GM19463 (cell line): ENCODE measurements at regions not wholly inside any gene's neighbourhood (a gene's known extent, or its start where the extent isn't known, plus 50 kb on each side); places are given as distances from the start of the nearest gene placed in this dataset.
"Not testable (repeated sequence)": the region's sequence is repeated elsewhere in the genome, so short reads cannot be mapped to it uniquely, and the experiment has no call there.

ENCODE experiments used
- ATAC-seq: cut with Tn5 transposase; IDR thresholded peaks from one replicate; pipeline ENCODE4 v1.9.1; 2021; ENCODE audit warnings: mild to moderate bottlenecking, moderate library complexity; ENCODE audit not compliant: unreplicated experiment

DNA sequence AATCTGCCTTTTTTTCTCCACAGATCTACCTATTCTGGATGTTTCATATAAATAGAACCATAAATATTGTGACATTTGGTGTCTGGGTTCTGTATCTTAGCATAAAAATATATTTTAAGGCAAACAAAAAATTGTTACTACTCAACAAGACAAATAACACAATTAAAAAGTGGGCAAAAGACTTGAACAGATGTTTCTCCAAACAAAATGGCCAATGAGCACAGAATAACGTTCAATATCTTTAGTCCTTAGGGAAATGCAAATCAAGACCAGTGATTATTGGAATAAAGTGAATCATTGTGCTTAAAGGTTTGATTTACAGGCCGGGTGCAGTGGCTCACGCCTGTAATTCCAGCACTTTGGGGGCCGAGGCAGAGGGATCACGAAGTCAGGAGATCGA, 1331.3 kb downstream of the AACS start:
- ATAC-seq, result no peak

DNA sequence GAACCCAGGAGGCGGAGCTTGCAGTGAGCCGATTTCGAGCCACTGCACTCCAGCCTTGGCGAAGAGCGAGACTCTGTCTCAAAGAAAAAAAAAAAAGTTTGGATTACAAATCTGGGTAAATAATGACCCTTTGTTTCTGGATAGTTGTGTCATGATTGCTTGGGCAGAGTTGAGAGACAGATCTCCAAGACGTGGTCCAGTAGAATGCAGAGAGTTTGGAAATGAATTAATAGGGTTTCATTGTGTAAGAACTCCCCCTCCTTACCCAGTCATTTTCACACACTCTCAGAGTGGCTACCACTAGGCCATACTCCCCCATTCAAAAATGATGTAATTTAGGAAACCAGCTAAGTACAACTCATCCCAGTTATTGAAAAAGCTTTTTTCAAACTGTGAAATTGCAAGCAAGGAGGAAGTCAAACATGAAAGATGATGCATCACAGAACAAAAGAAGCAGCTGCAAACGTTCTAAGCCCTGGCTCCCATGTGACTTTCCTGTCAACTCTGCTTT, 1331.9 kb downstream of the AACS start:
- no peak for ATAC-seq

DNA sequence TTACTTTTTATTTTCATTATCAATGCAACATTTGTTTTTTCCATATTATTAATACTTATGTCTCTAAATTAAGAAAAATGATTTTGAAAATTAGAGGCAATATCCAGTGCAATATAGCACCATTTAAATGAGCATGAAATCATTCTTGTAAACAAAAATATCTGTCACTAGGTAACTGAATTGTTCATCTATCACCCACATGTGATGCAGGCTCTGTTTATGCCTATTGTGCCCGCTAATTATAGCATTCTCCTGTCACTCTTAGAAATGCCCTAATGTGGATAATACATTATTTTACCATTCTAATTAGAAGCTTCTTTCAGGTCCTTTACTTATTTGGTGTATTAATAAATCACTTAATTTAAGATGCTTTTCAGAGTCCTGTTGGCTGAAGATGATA, 1332.4 kb downstream of the AACS start:
- ATAC-seq, result no peak

DNA sequence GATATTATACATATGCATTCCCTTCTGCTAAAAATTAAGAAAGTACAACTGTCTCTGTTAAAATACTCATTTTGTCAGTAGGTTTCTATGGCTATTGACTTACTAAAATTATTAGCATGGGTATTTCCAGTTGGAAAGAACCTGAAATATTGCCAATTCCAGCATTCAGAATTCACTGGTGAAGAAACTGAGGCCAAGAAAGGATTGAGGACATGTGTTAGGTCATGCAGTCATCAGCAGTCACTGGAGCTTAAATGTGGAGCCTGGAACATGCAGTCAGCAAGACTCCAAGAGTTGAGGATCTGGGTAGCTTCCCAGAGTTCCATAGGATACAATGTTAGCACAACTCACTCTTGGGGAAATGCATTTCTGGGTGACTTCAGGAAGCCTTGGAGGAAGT, 1335.6 kb downstream of the AACS start:
- no peak for ATAC-seq

DNA sequence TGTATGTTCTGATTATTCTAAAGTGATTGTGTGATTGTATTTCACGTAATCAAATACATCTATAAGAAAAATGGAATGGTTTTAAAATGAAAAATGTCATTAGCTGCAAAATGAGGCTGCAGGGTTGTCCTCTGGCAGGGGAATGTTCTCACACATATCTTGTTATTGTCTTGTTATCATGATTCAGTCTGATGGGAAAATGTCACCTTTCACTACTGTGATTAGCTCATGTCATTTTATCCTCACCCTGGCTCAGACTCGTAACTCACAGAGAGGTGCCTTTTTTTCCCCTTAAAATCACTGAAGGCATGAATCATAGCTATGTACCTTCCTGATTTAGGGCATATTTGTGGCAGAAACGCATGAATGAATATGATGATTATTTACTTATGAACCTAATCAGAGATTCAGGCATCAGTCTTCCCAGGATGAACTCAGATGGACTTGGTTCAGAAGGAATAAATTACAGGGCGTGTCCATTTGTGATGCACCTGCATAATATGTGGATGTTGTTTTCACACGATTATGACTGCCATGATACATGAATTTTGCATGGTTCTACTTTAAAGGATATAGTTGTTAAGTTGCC, 1339.2 kb downstream of the AACS start:
- no peak for ATAC-seq

DNA sequence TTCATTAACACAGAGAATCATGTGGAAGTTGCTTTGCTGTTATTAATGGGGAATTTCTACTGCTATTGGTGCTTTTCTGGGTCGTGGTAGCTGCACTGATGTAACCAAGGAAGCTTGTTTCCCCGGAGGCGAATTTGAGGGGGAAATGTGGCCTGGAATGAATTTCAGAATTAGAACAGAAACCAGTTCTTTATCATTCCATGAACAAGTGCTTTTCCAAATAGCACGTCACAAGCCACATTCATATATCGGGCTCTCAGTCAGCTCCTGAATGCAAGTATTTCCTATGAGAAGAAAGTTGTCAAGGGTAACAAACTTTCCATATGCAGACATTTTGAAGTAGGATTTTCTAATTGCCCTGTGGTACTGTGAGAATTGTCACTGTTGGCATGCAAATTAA, 1353.2 kb downstream of the AACS start:
- no peak for ATAC-seq

DNA sequence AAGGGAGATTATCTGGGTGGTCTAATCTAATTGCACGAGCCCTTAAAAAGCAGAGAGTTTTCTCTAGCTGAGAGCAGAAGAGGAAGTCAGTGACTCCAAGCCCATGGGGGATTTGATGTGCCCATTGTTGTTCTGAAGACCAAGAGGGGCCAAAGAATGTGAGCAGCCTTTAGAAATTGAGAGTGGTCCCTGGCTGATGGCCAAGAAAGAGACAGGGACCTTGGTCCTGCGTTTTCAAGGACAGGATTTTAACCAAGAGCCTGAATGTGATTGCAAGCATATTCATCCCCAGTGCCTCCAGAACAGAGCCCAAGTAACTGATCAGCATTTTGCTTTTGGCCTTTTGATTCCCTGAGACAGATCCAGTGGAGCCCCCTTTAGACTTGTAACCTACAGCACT, 1353.9 kb downstream of the AACS start:
- no peak for ATAC-seq

DNA sequence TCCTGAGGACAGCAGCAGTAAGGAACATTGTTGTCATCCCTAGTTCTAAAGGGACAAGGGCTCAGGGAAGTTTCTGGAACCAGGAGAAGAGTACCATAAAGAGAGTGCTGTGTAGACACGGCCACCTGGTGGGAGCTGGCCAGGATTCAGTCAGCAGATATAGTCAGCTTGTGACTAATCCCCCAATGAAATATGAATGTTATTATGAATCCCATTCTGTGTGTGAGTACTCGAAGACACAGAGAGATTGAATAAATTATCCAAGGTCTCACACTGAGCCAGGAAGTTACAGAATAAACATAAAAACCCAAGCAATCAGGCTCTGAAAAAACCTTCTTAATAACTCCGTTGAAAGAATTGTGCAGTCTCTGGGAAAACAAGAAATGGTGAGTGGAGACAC, 1359.5 kb downstream of the AACS start:
- ATAC-seq, result no peak

DNA sequence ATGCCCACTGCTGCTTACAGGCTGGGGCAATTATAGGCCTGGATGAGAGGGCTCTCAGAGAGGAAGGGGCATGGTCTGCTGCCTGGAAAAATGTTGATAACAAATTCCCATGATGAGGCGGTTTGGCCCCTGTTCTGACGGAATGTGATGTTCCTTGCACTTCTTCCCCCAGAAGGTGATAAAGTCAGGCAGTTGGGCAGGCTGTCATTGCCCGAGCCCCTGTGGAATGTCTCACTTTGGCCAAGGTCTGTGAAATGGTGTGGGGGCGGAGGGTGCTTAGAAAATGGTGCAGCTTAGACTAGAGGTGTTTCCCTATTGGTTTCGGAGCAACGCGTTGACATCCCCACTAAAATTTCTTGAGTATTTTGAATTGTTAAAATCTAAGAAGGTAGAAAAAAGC, 1360.0 kb downstream of the AACS start:
- no peak for ATAC-seq

DNA sequence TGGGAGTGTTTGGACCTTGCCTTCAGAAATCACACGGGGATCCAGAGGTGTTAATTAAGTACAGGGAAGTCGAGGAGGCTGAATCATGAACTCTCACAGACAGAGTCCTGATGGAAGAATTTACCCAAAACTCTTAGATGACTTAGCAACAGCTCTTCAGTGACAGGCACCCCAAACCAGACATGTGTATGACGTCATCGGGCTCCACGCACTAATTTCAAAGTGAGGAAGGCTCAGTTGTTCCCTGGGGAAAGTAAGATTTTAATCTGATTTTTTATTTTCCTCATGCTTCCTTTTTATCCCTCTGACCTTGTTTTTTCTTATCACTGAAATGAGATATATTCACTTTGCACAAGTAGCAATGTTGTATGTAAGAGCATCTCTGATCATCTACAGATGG, 1363.5 kb downstream of the AACS start:
- ATAC-seq, result no peak

DNA sequence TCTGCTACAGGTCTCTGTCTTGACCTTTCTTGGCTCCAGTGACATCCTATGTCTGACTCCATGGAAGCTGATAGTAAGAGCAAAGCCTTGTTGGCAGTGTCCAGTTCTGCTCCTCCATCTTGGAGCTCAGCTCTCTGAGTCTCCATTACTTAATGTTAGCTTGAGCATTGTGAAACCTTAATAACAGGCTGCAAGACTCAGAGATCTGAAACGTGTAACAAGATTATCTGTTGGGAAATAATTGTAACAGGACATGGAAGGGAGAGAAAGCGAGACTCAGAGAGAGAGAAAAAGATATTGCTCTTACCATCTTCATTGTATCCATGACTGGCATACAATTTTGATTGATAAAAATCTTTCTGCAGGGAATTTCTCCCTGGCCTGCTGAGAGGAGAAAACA, 1365.7 kb downstream of the AACS start:
- no peak for ATAC-seq

DNA sequence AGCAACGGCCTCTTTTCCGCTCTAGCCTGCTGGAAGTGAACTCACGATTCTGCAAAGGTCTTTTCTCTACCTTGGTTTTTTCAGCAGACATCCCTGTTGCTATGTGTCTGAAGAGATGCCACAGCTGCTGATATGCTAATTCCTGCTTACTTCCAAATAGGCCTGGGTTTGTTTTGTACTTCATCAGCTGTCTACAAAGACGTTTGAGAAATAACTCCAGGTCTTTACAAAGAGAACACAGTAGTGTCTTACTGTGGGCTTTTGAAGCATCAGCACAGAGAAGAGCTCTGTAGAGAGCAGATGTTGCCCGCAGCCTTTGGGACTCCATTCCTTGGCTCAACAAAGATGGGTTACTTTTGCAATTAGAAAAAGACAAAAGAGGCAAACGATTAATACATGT, 1366.5 kb downstream of the AACS start:
- ATAC-seq, result no peak

DNA sequence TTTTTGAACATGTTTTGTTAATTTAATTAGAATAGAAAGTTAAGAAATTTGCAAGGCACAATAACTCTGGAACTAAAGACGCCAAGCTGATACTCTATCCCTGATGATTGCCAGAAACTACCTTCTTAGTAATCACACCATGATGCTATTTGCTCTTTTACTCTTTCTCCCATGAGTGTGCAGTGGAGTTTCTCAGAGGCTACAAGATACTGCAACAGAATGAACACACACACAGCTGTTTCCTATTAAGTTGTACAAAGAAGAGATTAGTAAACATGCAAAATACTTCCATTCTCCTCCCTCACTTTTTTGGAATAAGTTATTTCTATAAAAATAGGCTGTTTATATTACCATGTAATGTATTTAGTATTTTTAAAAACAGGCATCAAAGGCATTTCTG, 1367.5 kb downstream of the AACS start:
- ATAC-seq, result no peak

DNA sequence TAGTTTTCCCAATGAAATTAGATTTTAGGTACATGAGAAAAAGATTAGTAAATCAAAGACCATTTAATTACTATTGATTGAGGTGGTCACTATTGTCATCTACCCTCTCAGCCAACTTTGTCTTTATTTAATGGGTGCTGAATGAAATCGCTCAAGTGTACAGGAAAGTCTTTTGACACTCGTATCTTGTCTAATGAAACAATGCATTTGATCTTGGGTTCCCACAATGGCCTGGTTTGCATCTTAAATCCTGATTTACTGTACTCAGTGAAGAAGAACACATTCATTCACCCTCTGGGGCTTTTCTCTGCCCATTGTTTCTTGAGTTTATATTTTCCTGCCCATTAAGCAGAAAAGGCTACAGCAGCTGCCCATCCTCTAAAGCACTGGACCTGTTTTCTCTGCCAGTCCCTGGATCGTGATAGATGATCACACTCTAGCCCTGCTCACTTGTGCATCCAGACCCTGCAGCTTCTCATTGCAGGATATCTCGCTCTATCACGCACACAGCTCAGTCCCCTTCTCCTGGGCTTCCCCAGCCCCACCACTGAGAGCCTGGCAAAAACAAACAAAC, 1369.3 kb downstream of the AACS start:
- ATAC-seq, result no peak

DNA sequence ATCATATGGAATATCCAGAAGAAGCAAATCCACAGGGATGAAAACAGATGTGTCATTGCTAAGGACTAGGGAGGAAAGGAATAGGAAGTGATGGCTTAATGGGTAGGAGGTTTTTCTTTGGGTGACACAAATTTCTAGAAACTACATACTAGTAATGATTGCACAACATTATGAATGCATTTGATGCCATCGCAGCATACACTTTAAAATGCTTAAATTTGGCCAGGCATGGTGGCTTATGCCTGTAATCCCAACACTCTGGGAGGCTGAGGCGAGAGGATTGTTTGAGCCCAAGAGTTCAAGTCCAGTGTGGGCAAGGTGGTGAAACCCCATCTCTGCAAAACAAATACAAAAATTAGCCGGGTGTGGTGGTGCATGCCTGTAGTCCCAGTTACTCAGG, 1370.8 kb downstream of the AACS start:
- no peak for ATAC-seq

DNA sequence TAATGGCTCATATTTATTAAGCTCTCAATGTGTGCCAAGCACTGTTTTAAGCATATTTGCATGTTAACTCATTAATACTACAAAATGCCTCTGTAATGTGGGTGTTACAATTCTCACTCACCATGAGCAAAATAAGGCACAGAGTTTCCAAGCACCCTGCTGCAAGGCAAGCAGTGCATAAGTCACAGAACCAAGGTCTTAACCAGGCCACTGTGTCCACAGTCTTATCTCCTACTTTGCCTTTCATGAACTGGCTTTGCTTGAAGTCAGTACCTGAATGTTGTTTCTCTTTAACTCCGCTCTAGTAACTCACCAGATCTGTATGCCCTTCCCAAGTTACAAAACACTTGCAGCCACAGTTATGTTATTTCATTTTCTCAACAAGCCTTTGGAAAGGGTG, 1372.7 kb downstream of the AACS start:
- no peak for ATAC-seq

DNA sequence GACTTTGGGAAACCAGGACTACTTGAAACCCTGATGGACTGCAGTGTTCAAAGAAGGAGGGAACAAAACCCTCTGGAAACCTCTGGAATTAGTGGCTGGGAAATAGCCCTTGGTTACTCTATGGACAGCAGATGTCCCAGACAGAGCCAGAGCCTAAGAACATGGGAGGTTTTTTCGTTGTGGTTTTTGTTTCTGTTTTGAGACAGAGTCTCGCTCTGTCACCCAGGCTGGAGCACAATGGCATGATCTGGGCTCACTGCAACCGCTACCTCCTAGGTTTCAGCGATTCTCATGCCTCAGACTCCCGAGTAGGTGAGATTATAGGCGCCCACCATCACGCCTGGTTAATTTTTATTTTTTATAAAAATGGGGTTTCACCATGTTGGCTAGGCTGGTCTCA, 1378.7 kb downstream of the AACS start:
- no peak for ATAC-seq

DNA sequence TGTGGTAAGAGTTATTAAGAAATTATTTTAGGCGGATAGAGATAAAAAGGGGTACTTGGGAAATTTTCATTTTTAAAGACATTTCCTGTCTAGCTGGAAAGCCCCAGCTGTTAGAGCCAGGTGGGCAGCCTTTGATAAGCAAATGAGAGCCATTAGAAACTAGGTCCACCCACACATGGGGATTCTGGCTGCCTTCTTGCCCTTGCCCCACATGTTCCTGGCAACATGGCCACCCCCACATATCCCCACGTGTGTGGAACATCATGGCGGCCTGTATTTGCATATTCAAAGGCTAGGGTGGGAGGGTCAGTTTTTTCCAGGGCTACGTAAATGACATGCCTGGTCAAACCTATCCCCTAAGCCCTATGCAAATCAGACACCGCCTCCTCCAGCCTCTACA, 1382.1 kb downstream of the AACS start:
- ATAC-seq, result no peak

DNA sequence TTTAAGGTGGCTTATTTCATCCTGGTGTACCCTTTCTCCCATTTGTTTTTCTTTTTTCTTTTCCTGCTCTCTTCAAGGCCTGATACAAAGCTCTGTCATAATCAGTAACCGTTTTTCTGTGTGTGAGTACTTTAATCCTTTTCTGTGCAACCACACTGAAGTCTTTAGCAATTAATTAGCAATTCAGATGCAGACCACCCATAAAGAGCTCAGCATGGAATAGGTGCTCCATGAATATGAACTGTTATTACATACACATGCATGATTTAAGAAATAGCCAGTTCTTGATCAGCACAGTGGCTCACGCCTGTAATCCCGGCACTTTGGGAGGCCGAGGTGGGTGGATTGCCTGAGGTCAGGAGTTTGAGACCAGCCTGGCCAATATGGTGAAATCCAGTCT, 1386.6 kb downstream of the AACS start:
- no peak for ATAC-seq

DNA sequence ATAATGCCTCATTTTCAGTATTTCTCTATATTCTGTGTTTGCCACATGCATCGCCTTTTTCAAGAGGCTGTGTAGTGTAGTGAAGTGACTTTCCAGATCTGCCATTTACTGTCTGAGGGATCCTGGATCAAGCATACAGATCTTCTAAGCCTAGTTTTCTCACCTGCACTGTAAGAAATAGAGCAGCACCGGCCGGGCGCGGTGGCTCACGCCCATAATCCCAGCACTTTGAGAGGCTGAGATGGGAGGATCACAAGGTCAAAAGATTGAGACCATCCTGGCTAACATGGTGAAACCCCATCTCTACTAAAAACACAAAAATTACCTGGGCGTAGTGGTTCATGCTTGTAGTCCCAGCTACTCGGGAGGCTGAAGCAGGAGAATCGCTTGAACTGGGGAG, 1387.5 kb downstream of the AACS start:
- ATAC-seq, result not testable (repeated sequence)

DNA sequence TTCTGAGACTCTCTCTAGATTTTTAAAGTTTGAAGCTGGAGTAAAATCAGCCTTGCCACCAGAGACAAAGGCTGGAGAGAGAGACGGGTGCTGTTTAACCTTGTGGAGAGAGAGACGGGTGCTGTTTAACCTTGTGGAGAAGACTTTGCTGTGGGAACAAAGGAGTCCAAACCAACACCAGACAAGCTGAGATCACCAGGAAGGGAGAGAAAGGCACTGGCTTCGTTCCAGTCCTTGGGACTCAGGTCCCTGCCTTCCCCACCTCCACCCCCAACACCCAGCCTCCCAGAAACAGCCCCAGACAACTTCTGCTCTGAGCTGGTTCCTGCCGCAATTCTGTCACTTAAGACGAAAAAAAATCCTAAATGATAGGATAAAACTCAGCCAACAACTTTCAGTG, 1389.3 kb downstream of the AACS start:
- no peak for ATAC-seq

DNA sequence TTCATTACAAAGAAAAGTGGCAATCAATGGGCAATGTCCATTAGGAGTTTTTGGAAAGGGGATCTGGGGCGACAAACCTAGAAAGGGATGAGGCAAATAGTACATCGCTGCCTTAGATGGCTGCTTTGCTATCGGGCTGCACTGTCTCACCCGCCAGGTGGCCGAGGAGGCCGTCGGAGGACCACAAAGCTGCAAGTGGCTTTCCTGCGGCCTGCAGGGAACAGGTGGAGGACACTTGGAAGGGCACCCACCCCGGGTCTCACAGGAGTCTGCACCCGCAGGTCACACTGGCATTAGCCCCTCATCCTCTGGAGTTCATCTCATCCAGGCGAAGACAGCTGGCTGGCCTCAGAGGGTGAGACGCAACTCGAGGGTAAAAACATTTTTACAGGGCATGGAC, 1392.5 kb downstream of the AACS start:
- no peak for ATAC-seq

DNA sequence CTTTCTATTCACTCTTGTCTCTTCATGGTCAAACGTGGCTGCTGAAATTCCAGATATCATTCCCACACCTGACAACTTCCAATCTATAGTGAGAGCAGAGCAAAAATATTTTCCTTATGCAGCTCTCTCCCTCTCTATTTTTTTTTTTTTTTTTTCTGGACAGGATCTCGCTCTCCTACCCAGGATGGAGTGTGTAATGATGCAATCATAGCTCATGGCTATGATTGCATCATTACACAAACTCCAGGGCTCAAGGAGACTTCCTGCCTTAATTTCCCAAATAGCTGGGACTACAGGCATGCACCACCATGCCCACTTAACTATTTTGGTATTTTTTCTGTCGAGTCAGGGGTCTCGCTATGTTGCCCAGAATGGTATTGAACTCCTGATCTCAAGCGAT, 1398.9 kb downstream of the AACS start:
- ATAC-seq, result no peak
